GM12875 (cell line): ENCODE measurements at regions not wholly inside any gene's neighbourhood (a gene's known extent, or its start where the extent isn't known, plus 50 kb on each side); places are given as distances from the start of the nearest gene placed in this dataset.

ENCODE experiments used
- H3K4me3 ChIP-seq: one replicate; pipeline ENCODE4 v1.5.1; 2011; ENCODE audit warnings: low read depth, low read length, control low read depth
- CTCF ChIP-seq: IDR thresholded peaks from 2 replicates; pipeline ENCODE4 v1.5.1; 2011; ENCODE audit warnings: low read depth, mild to moderate bottlenecking, control low read depth, inconsistent platforms, low read length, moderate library complexity, borderline replicate concordance; ENCODE audit not compliant: insufficient read depth

- TF ChIP-seq CTCF, result no peak
- no peak overlapping the region for H3K4me3 ChIP-seq
Measured at GRCh38 chr13:58579468-58579867, 947.9 kb downstream of the PCDH17 start.

DNA sequence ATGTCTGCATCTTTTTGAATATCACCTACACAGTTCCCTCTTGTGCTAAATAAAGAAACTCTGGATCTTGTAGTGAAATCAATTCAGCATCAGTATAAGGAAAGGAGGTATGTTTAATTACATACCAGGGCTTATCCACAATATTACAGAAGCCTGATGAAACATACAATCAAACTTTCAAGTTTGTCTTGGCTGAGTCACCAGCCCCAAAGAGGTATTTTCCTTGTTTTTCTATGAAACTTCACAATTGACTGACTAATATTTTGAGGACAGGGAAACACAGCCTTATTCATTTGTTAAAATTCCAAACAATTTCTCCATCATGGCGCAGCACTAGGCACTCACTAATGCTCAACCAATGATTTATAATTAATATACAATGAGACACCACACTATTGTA lies 952.4 kb downstream of the PCDH17 start:
- no peak overlapping the region for H3K4me3 ChIP-seq
- TF ChIP-seq CTCF, result no peak

- no peak overlapping the region for H3K4me3 ChIP-seq
- TF ChIP-seq CTCF, result no peak
Measured at GRCh38 chr13:58584610-58585009, 953.1 kb downstream of the PCDH17 start.

DNA sequence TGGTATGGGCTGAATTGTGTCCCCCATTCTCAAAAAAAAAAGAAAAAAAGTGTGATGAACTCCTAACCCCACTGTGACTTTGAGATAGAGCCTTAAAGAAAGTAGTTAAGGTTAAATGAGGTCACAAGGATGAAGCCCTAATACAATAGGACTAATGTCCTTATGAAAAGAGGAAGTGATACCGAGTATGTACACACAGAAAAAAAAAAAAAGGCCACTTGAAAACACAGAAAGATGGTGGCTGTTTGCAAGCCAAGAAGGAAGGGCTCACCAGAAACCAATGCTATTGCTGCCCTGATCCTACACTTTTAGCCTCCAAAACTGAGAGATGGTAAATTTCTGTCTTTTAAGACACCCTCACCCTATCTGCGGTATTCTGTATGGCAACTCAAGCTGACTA lies 955.6 kb downstream of the PCDH17 start:
- no peak for TF ChIP-seq CTCF
- no peak overlapping the region for H3K4me3 ChIP-seq

DNA sequence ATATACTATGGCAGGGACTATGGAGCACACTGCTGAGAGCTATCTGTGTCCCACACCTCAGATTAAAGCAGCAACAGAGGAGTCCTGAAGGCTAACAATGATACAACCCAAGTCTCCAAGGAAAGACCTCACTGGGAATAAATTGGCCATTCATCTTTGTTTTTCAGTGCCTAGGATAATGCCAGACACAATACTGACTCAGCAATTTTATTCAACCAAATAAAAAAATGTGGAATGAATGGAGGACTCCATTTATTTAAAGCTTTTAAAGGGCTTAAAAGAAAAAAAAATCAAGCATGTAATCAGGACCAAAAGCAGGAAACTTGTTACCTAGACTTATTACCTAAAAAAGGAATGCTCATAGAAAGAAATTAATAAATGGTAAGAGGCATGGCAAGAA lies 960.5 kb downstream of the PCDH17 start:
- no peak overlapping the region for H3K4me3 ChIP-seq
- no peak for TF ChIP-seq CTCF

GRCh38 chr13:58592786-58593185 lies 961.2 kb downstream of the PCDH17 start:
- H3K4me3 ChIP-seq, result no peak overlapping the region
- TF ChIP-seq CTCF, result no peak

DNA sequence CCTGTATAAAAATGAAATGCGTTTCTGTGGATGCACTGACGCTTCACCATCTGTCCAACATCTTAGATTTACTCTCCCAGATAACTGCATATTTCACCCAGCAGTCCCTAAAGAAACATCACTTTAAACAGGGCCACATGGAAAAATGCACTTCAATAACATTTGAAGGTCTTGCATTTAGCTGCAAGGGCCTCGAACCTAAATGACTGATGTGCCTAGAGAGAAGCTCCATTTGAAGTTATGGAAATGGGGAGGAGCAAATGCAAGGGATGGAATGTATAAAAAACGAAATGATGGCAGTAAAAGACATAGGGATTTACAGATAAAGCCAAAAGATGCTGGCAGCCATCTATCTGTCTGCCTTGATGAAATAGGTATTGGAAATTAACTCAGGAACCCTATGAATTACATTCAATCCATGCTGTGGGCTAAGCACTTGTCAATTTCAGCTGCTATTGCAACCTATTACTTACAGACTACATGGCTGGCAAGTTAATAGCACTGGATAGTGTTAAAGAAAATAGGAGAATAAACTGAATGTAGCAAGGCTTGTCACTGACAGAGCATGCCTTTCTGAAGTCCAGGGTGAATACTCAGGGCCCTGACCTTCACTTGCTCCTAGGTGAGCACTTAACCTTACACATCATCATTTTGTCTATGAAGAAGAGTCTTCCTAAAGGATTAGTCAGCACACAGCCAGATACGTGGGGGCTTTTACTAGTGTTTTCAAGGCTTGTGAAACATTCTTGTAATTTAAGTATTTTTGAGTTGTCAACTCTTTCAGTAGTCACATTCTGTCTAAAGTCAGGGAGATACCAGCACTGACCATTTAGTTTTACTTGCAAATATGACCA lies 963.4 kb downstream of the PCDH17 start:
- no peak for TF ChIP-seq CTCF
- no peak overlapping the region for H3K4me3 ChIP-seq
